ENCODE measurements at regions not wholly inside any gene's neighbourhood (a gene's known extent, or its start where the extent isn't known, plus 50 kb on each side); places are given as distances from the start of the nearest gene placed in this dataset.
"Not testable (repeated sequence)": the region's sequence is repeated elsewhere in the genome, so short reads cannot be mapped to it uniquely, and the experiment has no call there.

DNA sequence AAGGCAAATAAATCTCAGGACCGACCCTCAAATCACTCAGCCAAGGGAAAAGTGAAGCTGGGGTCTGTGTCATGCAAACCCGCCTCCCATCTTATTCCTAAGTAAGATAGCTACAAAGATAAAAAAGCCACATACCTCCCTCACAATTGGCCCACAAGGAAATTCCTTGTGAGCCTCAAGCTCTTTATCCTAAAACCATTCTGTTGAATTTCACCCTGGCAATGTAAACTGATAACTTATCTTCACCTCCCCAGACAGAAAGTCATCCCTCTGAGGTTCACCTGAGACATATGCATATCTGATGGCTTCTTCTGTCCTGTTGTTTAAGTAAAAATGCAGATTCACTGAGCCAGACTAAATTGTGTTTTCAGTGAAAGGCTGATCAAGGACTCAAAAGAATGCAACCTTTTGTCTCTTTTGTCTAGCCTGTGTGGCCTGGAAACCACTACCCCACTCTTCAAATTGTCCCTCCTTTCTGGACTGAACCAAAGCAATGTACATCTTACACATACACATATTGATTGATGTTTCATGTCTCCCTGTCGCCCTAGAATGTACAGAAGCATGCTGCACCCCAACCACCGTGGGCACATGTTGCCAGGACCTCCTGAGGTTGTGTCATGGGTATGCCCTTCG is 91.3 kb downstream of the MFAP3L start:
- no peak for DNase-seq
- Mint-ChIP-seq H3K27ac (ENCODE audit: unreplicated experiment) (no peak overlapping the region), H3K9me3 (ENCODE audit: unreplicated experiment) (no peaks in the 10 kb centered on the region), H3K4me1 (ENCODE audit: low read depth, unreplicated experiment) (peaks cover 11% of the 10 kb centered on the region), H3K27me3 (ENCODE audit: insufficient read depth, unreplicated experiment) (no peaks in the 10 kb centered on the region), H3K4me3 (ENCODE audit: unreplicated experiment) (no peak overlapping the region), H3K36me3 (ENCODE audit: insufficient read depth, unreplicated experiment) (no peaks in the 10 kb centered on the region)
- Histone ChIP-seq H3K36me3 (ENCODE audit: control insufficient read depth, insufficient read depth, low read length) (no peaks in the 10 kb centered on the region), H3K4me1 (peaks cover 15% of the 10 kb centered on the region), H3K4me3 (ENCODE audit: low read depth, low read length) (no peak overlapping the region), H3K27me3 (replicated peaks; ENCODE audit: control insufficient read depth, insufficient read depth, low read length) (no peaks in the 10 kb centered on the region), H3K9me3 (no peaks in the 10 kb centered on the region)
- ChIA-PET POLR2A (no interaction called here), CTCF (no interaction called here)
- no TSS peak for BruUV-seq (replicated peaks)
- intact Hi-C loops (cut with micrococcal nuclease; ENCODE audit: unreplicated experiment), result no loop called here
- TF ChIP-seq, protein P1, sequence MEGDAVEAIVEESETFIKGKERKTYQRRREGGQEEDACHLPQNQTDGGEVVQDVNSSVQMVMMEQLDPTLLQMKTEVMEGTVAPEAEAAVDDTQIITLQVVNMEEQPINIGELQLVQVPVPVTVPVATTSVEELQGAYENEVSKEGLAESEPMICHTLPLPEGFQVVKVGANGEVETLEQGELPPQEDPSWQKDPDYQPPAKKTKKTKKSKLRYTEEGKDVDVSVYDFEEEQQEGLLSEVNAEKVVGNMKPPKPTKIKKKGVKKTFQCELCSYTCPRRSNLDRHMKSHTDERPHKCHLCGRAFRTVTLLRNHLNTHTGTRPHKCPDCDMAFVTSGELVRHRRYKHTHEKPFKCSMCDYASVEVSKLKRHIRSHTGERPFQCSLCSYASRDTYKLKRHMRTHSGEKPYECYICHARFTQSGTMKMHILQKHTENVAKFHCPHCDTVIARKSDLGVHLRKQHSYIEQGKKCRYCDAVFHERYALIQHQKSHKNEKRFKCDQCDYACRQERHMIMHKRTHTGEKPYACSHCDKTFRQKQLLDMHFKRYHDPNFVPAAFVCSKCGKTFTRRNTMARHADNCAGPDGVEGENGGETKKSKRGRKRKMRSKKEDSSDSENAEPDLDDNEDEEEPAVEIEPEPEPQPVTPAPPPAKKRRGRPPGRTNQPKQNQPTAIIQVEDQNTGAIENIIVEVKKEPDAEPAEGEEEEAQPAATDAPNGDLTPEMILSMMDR (IDR thresholded peaks at IDR 0.05; ENCODE audit: insufficient read depth in 1 of 2, low read depth in 1 of 2, low read length in 1 of 2, severe bottlenecking in 1 of 2, unreplicated experiment in 1 of 2), result no peak

DNA sequence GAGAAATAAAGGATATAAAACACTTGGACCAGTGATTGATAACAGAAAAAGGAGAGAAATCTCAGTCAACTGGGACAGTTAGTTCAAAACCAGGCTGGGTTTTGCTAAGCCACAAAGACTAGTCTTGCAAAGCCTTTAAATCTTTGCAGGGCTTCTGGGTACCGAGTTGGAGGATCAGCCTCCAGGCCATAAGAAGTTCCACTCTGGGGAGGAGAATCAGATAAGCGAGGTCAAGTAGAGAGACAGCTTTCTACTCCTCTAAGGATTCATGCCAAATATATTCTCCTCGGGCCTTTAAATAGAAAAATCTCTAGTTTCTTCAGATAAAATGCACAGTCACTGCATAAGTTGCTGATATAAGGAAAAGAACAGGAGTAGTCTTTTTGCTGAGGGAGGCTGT is 92.7 kb downstream of the MFAP3L start:
- no peak overlapping the region for H3K4me3 Mint-ChIP-seq (ENCODE audit: unreplicated experiment)
- no TSS peak for BruUV-seq (replicated peaks)
- H3K9me3 ChIP-seq, result no peaks in the 10 kb centered on the region
- peaks cover 11% of the 10 kb centered on the region for H3K4me1 Mint-ChIP-seq (ENCODE audit: low read depth, unreplicated experiment)
- no peak overlapping the region for H3K4me3 ChIP-seq (ENCODE audit: low read depth, low read length)
- H3K36me3 Mint-ChIP-seq (ENCODE audit: insufficient read depth, unreplicated experiment), result no peaks in the 10 kb centered on the region
- ChIA-PET POLR2A (no interaction called here), CTCF (no interaction called here)
- no peaks in the 10 kb centered on the region for H3K9me3 Mint-ChIP-seq (ENCODE audit: unreplicated experiment)
- no peaks in the 10 kb centered on the region for H3K27me3 Mint-ChIP-seq (ENCODE audit: insufficient read depth, unreplicated experiment)
- peaks cover 15% of the 10 kb centered on the region for H3K4me1 ChIP-seq
- DNase-seq, result no peak
- H3K36me3 ChIP-seq (ENCODE audit: control insufficient read depth, insufficient read depth, low read length), result no peaks in the 10 kb centered on the region
- intact Hi-C loops (cut with micrococcal nuclease; ENCODE audit: unreplicated experiment), result no loop called here
- no peak overlapping the region for H3K27ac Mint-ChIP-seq (ENCODE audit: unreplicated experiment)
- no peaks in the 10 kb centered on the region for H3K27me3 ChIP-seq (replicated peaks; ENCODE audit: control insufficient read depth, insufficient read depth, low read length)
- TF ChIP-seq, protein P1 (IDR thresholded peaks at IDR 0.05; ENCODE audit: insufficient read depth in 1 of 2, low read depth in 1 of 2, low read length in 1 of 2, severe bottlenecking in 1 of 2, unreplicated experiment in 1 of 2), result no peak

DNA sequence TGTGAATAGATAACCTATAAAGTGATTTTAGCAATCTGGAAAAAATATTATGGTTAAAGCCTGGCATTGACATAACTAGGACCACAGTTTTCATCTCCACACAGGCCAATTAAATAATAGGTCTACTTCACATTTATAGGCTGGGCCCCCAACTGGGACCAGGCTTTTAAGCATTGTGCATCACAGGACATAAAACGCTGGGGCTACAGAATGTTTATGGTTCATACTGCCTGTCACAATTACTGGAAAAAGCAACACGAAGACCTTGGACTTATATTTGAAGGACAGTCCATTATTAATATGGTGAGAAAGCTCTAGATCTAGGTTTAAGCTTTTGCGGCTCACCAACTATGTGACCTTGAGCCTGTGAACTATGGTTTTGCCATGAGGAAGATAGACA is 94.2 kb downstream of the MFAP3L start:
- Histone ChIP-seq H3K36me3 (ENCODE audit: control insufficient read depth, insufficient read depth, low read length) (no peaks in the 10 kb centered on the region), H3K27me3 (replicated peaks; ENCODE audit: control insufficient read depth, insufficient read depth, low read length) (no peaks in the 10 kb centered on the region), H3K4me3 (ENCODE audit: low read depth, low read length) (no peak overlapping the region), H3K4me1 (peaks cover 15% of the 10 kb centered on the region), H3K9me3 (no peaks in the 10 kb centered on the region)
- Mint-ChIP-seq H3K4me1 (ENCODE audit: low read depth, unreplicated experiment) (peaks cover 11% of the 10 kb centered on the region), H3K9me3 (ENCODE audit: unreplicated experiment) (no peaks in the 10 kb centered on the region), H3K4me3 (ENCODE audit: unreplicated experiment) (no peak overlapping the region), H3K36me3 (ENCODE audit: insufficient read depth, unreplicated experiment) (no peaks in the 10 kb centered on the region), H3K27me3 (ENCODE audit: insufficient read depth, unreplicated experiment) (no peaks in the 10 kb centered on the region), H3K27ac (ENCODE audit: unreplicated experiment) (no peak overlapping the region)
- DNase-seq, result no peak
- intact Hi-C loops (cut with micrococcal nuclease; ENCODE audit: unreplicated experiment), result no loop called here
- ChIA-PET CTCF (no interaction called here), POLR2A (no interaction called here)
- BruUV-seq (replicated peaks), result no TSS peak
- TF ChIP-seq, protein P1 (IDR thresholded peaks at IDR 0.05; ENCODE audit: insufficient read depth in 1 of 2, low read depth in 1 of 2, low read length in 1 of 2, severe bottlenecking in 1 of 2, unreplicated experiment in 1 of 2), result no peak

DNA sequence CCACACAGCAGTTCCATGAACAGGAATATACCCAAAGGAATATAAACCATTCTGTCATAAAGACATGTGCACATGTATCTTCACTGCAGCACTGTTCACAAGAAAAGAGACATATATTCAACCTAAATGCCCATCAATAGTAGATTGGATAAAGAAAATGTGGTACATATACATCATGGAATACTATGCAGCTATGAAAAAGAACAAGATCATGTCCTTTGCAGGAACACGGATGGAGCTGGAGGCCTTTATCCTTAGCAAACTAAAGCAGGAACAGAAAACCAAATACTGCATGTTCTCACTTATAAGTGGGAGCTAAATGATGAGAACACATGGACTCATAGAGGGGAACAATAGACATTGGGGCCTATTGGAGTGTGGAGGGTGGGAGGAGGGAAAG is 95.4 kb downstream of the MFAP3L start:
- peaks cover 11% of the 10 kb centered on the region for H3K4me1 Mint-ChIP-seq (ENCODE audit: low read depth, unreplicated experiment)
- H3K9me3 ChIP-seq; H3K36me3 Mint-ChIP-seq (ENCODE audit: insufficient read depth, unreplicated experiment); H3K9me3 Mint-ChIP-seq (ENCODE audit: unreplicated experiment); H3K4me3 ChIP-seq (ENCODE audit: low read depth, low read length); H3K27me3 Mint-ChIP-seq (ENCODE audit: insufficient read depth, unreplicated experiment); H3K27ac Mint-ChIP-seq (ENCODE audit: unreplicated experiment); CTCF ChIA-PET; intact Hi-C loops (cut with micrococcal nuclease; ENCODE audit: unreplicated experiment); BruUV-seq (replicated peaks); H3K27me3 ChIP-seq (replicated peaks; ENCODE audit: control insufficient read depth, insufficient read depth, low read length); H3K36me3 ChIP-seq (ENCODE audit: control insufficient read depth, insufficient read depth, low read length); H3K4me3 Mint-ChIP-seq (ENCODE audit: unreplicated experiment); DNase-seq; POLR2A ChIA-PET: not testable (repeated sequence)
- H3K4me1 ChIP-seq, result peaks cover 15% of the 10 kb centered on the region

Measured in Caco-2 (cell line).